ENCODE measurements at regions not wholly inside any gene's neighbourhood (a gene's known extent, or its start where the extent isn't known, plus 50 kb on each side); places are given as distances from the start of the nearest gene placed in this dataset.

DNA sequence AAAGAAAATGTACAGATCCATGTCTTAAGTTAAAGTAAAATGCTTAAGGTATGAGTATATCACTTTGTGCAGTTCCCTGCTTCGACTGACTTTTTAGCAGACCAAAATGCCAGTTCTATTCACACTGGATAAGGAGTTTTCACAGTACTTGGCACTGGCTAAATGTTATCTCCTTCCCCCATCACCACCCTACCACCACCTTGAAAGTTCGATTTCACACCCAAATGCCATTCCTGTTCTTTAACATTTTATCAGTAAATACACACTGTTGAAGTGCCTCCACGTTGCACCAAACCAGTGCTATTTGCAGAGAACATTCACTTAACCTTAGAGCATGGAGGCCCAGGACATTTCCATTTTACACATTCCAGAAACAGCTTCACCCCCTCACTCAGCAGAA, 100.0 kb downstream of the URB2 start:
- TF ChIP-seq RXRA (IDR thresholded peaks at IDR 0.05) (no peak), SP1 (IDR thresholded peaks at IDR 0.05) (no peak), EGR1 (IDR thresholded peaks at IDR 0.05; ENCODE audit: low read depth in 2 of 2) (no peak), RAD21 (IDR thresholded peaks at IDR 0.05) (no peak), TAF1 (conservative IDR thresholded peaks at IDR 0.05) (no peak)
- TF ChIP-seq, protein P1, sequence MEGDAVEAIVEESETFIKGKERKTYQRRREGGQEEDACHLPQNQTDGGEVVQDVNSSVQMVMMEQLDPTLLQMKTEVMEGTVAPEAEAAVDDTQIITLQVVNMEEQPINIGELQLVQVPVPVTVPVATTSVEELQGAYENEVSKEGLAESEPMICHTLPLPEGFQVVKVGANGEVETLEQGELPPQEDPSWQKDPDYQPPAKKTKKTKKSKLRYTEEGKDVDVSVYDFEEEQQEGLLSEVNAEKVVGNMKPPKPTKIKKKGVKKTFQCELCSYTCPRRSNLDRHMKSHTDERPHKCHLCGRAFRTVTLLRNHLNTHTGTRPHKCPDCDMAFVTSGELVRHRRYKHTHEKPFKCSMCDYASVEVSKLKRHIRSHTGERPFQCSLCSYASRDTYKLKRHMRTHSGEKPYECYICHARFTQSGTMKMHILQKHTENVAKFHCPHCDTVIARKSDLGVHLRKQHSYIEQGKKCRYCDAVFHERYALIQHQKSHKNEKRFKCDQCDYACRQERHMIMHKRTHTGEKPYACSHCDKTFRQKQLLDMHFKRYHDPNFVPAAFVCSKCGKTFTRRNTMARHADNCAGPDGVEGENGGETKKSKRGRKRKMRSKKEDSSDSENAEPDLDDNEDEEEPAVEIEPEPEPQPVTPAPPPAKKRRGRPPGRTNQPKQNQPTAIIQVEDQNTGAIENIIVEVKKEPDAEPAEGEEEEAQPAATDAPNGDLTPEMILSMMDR (IDR thresholded peaks at IDR 0.05; ENCODE audit: low read depth, low read length, missing input control): no peak
- TF ChIP-seq, protein P2, sequence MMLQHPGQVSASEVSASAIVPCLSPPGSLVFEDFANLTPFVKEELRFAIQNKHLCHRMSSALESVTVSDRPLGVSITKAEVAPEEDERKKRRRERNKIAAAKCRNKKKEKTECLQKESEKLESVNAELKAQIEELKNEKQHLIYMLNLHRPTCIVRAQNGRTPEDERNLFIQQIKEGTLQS (IDR thresholded peaks at IDR 0.05): no peak
- TF ChIP-seq, protein P3, sequence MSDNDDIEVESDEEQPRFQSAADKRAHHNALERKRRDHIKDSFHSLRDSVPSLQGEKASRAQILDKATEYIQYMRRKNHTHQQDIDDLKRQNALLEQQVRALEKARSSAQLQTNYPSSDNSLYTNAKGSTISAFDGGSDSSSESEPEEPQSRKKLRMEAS (IDR thresholded peaks at IDR 0.05): no peak
- TF ChIP-seq, protein P4, sequence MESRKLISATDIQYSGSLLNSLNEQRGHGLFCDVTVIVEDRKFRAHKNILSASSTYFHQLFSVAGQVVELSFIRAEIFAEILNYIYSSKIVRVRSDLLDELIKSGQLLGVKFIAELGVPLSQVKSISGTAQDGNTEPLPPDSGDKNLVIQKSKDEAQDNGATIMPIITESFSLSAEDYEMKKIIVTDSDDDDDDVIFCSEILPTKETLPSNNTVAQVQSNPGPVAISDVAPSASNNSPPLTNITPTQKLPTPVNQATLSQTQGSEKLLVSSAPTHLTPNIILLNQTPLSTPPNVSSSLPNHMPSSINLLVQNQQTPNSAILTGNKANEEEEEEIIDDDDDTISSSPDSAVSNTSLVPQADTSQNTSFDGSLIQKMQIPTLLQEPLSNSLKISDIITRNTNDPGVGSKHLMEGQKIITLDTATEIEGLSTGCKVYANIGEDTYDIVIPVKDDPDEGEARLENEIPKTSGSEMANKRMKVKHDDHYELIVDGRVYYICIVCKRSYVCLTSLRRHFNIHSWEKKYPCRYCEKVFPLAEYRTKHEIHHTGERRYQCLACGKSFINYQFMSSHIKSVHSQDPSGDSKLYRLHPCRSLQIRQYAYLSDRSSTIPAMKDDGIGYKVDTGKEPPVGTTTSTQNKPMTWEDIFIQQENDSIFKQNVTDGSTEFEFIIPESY (IDR thresholded peaks at IDR 0.05): no peak

All from liver (tissue), 3 donors.